HG02981 (cell line): ENCODE measurements at regions not wholly inside any gene's neighbourhood (a gene's known extent, or its start where the extent isn't known, plus 50 kb on each side); places are given as distances from the start of the nearest gene placed in this dataset.
A peak's percentile ranks its signal among the peaks of the same experiment; 100 is the strongest.
"Not testable (repeated sequence)": the region's sequence is repeated elsewhere in the genome, so short reads cannot be mapped to it uniquely, and the experiment has no call there.

ENCODE experiments used
- ATAC-seq: cut with Tn5 transposase; IDR thresholded peaks from one replicate; pipeline ENCODE4 v1.9.1; 2021; ENCODE audit warnings: mild to moderate bottlenecking, moderate library complexity; ENCODE audit not compliant: unreplicated experiment

DNA sequence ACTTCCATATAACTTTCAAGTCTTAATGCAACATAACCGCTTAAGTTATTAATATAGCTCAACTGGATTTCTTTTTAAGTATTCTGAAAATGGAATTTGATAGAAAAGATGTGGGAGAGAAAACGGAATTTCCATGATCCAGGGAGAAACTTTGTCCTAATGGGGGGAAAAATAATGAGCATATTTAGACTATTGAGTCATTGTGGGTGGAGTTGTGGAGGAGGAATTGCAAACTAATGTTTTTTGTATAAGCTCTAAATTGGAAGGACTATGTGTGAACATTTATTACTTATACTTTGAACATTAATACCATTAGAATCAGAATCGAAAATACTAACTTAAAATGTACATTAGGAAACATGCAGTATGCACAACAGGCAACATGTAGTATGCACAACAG lies 159.9 kb upstream of the NEGR1 start:
- no peak for ATAC-seq

GRCh38 chr1:72439036-72439435 lies 156.7 kb upstream of the NEGR1 start:
- ATAC-seq = no peak

- no peak for ATAC-seq
Observed at GRCh38 chr1:72438270-72438669, 155.9 kb upstream of the NEGR1 start.

- ATAC-seq = peak; percentile 72
Observed at GRCh38 chr1:72435025-72435424, 152.7 kb upstream of the NEGR1 start.

DNA sequence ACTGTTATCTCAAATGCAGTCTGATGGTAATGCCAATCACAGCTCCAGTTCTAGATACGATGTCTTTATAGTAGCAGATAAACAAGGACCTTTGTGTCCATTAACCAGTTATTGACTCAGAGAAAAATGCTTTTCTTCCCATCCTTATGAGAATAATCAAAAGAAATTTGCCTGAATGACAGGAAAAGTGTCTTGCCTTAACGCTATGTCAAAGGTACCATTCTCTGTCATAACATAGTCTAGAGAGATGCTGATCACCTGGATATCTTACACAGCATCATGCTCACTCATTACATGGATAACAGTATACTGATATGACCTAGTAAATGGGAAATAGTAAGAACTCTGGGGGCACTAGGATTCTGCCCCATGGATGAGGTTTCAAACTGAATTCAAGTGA lies 151.7 kb upstream of the NEGR1 start:
- ATAC-seq = no peak

DNA sequence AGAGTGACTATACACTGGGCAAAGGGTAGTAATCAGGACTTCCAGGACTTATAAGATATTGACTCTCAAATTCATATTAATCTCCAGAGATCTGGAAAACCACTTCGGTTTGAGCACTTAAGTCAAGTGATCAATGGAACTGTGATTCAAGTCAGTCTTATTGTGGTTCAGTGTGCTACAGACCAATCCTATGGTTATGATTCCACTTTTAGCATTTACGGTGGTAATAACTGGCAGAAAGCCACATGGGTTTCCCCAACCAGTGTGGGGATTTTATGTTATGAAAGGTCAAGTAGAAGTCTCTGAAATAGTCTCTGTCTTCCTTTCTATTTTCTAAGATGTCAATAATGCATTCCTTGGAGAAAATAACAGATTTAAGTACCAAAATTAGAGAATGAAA lies 151.3 kb upstream of the NEGR1 start:
- peak; percentile 56 for ATAC-seq

GRCh38 chr1:72432645-72433267 lies 150.4 kb upstream of the NEGR1 start:
- peak; percentile 55 for ATAC-seq

- no peak for ATAC-seq
Observed at GRCh38 chr1:72431810-72432209, 149.5 kb upstream of the NEGR1 start.

- ATAC-seq = not testable (repeated sequence)
Observed at GRCh38 chr1:72428276-72428675, 145.9 kb upstream of the NEGR1 start.

DNA sequence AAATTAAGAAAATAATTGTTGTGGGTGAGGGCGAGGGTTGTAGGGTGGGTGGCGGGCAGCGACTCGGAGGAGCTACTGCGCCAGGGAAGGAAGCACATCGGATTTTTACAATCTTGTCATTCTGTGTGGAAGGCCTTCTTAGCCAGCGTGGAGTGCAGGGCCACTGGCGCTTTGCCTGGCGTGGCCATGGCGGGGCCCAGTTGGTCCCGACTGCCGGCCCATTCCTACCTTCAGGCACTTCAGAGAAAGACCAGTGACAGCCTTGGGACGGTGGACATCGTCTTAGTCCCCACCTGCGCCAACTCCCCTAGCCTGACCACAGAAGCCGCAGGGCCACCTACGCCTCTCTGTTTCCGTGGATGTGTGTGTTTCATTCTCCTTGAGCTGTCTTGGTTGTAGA lies 136.9 kb upstream of the NEGR1 start:
- ATAC-seq = no peak

GRCh38 chr1:72412286-72412685 lies 129.9 kb upstream of the NEGR1 start:
- no peak for ATAC-seq

GRCh38 chr1:72399807-72400206 lies 117.5 kb upstream of the NEGR1 start:
- no peak for ATAC-seq

DNA sequence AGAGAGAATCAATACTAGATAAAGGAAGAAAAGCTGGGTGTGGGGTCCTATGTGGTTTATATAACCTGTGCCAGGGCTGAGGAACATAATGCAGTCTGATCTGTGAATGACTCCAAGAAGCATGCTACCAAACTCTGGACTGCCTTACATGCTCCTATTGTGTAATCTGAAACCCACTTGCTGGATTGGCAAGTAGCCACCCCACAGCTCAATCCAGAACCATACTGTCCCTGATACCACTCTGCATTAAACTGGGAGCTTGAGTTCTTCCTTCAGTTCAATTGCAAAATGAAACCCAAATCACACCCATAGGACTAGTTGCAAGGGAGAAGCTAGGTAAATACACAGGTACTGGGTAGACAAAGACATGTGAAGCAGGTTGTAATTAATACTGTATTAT lies 115.4 kb upstream of the NEGR1 start:
- ATAC-seq = no peak

DNA sequence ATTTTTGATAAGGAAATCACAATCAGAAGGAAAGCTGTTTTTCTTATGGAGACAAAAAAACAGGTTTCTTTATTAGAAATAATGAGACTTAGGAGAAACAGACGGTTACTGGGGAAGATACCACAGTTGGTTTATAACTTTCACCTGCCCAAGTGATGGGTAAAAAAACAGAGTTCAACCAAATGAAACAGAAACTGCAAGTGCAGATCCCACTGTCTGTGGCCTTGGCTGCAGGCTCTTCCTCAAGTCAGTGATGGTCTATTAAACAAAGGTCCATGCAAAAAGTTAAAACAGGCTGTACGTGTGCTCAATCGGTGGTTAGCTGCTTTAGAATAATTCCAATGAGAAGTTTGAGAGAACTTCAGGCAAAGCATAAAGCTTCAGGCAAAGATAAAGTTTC lies 112.1 kb upstream of the NEGR1 start:
- ATAC-seq = no peak

GRCh38 chr1:72379072-72379471 lies 96.7 kb upstream of the NEGR1 start:
- no peak for ATAC-seq

- ATAC-seq = no peak
Observed at GRCh38 chr1:72375226-72375625, 92.9 kb upstream of the NEGR1 start.

- no peak for ATAC-seq
Observed at GRCh38 chr1:72371259-72372035, 89.1 kb upstream of the NEGR1 start.

DNA sequence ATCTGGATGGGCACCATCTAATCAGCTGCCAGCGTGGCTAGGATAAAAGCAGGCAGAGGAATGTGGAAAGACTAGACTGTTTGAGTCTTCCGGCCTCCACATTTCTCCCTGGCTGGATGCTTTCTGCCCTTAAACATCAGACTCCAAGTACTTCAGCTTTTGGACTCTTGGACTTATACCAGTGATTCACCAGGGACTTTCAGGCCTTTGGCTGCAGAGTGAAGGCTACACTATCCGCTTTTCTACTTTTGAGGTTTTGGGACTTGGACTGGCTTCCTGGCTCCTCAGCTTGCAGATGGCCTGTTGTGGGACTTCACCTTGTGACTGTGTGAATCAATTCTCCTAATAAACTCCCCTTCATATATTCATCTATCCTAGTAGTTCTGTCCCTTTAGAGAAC lies 88.5 kb upstream of the NEGR1 start:
- not testable (repeated sequence) for ATAC-seq

GRCh38 chr1:72369069-72369757 lies 86.9 kb upstream of the NEGR1 start:
- ATAC-seq = no peak

- no peak for ATAC-seq
Observed at GRCh38 chr1:72366466-72366865, 84.1 kb upstream of the NEGR1 start.

DNA sequence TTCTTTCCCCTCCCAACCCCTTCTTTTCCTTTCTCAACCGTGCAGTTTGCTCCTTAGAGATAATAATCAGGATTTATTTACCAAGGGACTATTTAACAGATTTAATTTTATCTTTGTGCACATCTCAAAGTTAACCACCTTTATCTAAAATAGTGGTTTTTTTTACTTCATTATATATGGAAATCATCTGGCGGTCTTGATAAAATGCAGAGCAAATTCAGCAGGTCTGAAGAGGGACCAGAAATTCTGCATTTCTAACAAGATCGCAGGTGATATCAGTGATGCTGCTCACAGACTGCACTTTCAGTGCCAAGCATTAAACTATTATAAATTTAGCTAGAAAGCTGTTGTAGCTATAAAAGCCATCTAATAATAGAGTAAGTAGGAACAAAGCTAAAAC lies 83.4 kb upstream of the NEGR1 start:
- no peak for ATAC-seq

DNA sequence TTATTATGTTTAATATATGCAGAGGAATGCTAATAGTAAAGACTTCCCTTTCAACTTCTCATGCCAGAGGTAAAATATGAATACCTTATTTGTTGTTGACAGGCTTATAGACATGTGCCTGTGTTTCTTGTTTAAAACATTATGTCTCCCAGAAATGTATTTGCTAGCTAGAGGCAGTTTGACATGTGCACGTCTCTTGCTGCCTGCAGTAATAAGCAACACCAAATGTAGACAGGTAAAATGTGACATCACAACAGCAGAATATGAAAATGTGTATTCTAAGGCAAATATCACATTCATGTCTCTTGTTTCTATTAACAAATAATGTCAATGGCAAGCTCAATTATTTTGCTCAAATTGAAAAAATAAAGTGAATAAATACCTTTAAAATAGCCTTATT lies 80.2 kb upstream of the NEGR1 start:
- ATAC-seq = no peak
